Calu3 (cell line): ENCODE measurements at regions not wholly inside any gene's neighbourhood (a gene's known extent, or its start where the extent isn't known, plus 50 kb on each side); places are given as distances from the start of the nearest gene placed in this dataset.

Experiments
- BruUV-seq: library from RNA; stranded (reverse); fragments of 400-500 nt; replicated peaks from 2 replicates; lab custom pipeline; 2021; lab: Mats Ljungman, UMichigan
- CTCF ChIA-PET: fragments of 300-600 bp; sonication (Branson Sonifier 250); formaldehyde crosslinking; loops from one replicate; lab custom pipeline; 2022; ENCODE audit warnings: antibody characterized with exemption; lab: Charles Lee
- DNase-seq: peaks from one replicate; pipeline ENCODE4 v3.0.0; 2022
- H3K27ac Mint-ChIP-seq: one replicate; pipeline ENCODE4 v1.8.0; 2022; ENCODE audit warnings: mixed read lengths; ENCODE audit not compliant: unreplicated experiment
- H3K27me3 Mint-ChIP-seq: one replicate; pipeline ENCODE4 v1.8.0; 2022; ENCODE audit warnings: mixed read lengths; ENCODE audit not compliant: unreplicated experiment
- H3K36me3 Mint-ChIP-seq: one replicate; pipeline ENCODE4 v1.8.0; 2022; ENCODE audit warnings: mild to moderate bottlenecking, moderate library complexity, mixed read lengths; ENCODE audit not compliant: insufficient read depth, unreplicated experiment
- H3K4me1 Mint-ChIP-seq: one replicate; pipeline ENCODE4 v1.8.0; 2022; ENCODE audit warnings: mild to moderate bottlenecking, low read depth, mixed read lengths; ENCODE audit not compliant: unreplicated experiment
- H3K4me3 Mint-ChIP-seq: one replicate; pipeline ENCODE4 v1.8.0; 2022; ENCODE audit warnings: mild to moderate bottlenecking, low read depth, moderate library complexity, mixed read lengths; ENCODE audit not compliant: unreplicated experiment
- H3K9me3 Mint-ChIP-seq: one replicate; pipeline ENCODE4 v1.8.0; 2022; ENCODE audit warnings: low read depth, mixed read lengths; ENCODE audit not compliant: unreplicated experiment
- intact Hi-C: fragments of 100-400 bp; cut with micrococcal nuclease; formaldehyde crosslinking; loops from one replicate; pipeline ENCODE4 v1.10.0; 2022; ENCODE audit not compliant: unreplicated experiment
- TF ChIP-seq, protein P1 (sequence below): fragments of 200-600 bp; IDR thresholded peaks from one replicate; pipeline ENCODE4 v1.8.0; 2022; ENCODE audit warnings: antibody characterized with exemption; ENCODE audit not compliant: unreplicated experiment

DNA sequence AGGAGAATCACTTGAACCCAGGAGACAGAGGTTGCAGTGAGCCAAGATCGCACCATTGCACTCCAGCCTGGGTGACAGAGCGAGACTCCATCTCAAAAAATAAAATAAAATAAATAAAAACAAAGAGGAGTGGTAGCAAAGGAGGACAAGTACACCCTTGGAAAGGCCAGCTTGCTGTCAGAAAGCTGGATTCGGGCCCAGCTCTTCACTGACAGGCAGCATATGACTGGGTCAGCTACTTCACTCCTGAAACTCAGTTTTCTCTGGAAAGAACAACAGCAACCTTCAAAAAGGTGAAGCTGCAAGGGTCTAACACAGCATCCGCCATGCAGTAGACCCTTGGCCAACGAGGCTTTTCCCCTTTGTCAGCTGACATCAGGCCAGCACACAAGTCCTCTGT is 156.0 kb upstream of the TIAM1 start:
- DNase-seq, result no peak
- Mint-ChIP-seq H3K36me3 (no peaks in the 10 kb centered on the region), H3K9me3 (no peaks in the 10 kb centered on the region), H3K27me3 (no peaks in the 10 kb centered on the region), H3K27ac (no peak overlapping the region), H3K4me3 (no peak overlapping the region), H3K4me1 (peaks cover 8% of the 10 kb centered on the region)
- intact Hi-C loops, result loop anchor here (10.0 kb wide), 1 partner anchor 145 kb away; no protein-coding TSS in a partner anchor
- CTCF ChIA-PET, result no interaction called here
- no TSS peak for BruUV-seq
- TF ChIP-seq, protein P1, sequence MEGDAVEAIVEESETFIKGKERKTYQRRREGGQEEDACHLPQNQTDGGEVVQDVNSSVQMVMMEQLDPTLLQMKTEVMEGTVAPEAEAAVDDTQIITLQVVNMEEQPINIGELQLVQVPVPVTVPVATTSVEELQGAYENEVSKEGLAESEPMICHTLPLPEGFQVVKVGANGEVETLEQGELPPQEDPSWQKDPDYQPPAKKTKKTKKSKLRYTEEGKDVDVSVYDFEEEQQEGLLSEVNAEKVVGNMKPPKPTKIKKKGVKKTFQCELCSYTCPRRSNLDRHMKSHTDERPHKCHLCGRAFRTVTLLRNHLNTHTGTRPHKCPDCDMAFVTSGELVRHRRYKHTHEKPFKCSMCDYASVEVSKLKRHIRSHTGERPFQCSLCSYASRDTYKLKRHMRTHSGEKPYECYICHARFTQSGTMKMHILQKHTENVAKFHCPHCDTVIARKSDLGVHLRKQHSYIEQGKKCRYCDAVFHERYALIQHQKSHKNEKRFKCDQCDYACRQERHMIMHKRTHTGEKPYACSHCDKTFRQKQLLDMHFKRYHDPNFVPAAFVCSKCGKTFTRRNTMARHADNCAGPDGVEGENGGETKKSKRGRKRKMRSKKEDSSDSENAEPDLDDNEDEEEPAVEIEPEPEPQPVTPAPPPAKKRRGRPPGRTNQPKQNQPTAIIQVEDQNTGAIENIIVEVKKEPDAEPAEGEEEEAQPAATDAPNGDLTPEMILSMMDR, result no peak

GRCh38 chr21:31498985-31499384 is 154.9 kb upstream of the TIAM1 start:
- intact Hi-C loops, result no loop called here
- no peaks in the 10 kb centered on the region for H3K9me3 Mint-ChIP-seq
- H3K36me3 Mint-ChIP-seq, result no peaks in the 10 kb centered on the region
- CTCF ChIA-PET, result no interaction called here
- H3K4me3 Mint-ChIP-seq, result no peak overlapping the region
- no peak for DNase-seq
- no TSS peak for BruUV-seq
- TF ChIP-seq, protein P1, result no peak
- H3K4me1 Mint-ChIP-seq, result peaks cover 8% of the 10 kb centered on the region
- H3K27me3 Mint-ChIP-seq, result no peaks in the 10 kb centered on the region
- H3K27ac Mint-ChIP-seq, result no peak overlapping the region

DNA sequence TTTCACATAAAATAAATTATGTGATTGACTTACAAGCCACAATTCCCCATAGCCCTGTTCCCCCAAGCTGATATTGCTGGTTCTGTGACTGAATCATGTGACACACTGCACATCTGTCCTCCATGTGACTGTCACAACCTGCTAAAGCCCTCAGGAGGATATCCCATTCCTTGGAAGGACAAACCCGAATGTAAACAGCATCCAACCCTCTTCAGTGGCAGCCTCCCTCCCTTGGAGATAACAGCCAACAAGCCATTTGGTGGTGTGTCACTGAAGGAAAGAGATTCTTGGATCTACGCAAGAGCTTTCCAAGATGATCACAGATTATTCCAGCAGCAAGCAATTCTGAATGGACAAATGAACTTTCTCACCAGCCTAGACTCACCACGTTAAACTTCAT is 153.9 kb upstream of the TIAM1 start:
- no peaks in the 10 kb centered on the region for H3K36me3 Mint-ChIP-seq
- H3K27ac Mint-ChIP-seq, result no peak overlapping the region
- TF ChIP-seq, protein P1, result no peak
- H3K9me3 Mint-ChIP-seq, result no peaks in the 10 kb centered on the region
- CTCF ChIA-PET, result no interaction called here
- no TSS peak for BruUV-seq
- H3K4me1 Mint-ChIP-seq, result peaks cover 8% of the 10 kb centered on the region
- intact Hi-C loops, result no loop called here
- no peak for DNase-seq
- no peak overlapping the region for H3K4me3 Mint-ChIP-seq
- H3K27me3 Mint-ChIP-seq, result no peaks in the 10 kb centered on the region

GRCh38 chr21:31493350-31493880 is 149.4 kb upstream of the TIAM1 start:
- Mint-ChIP-seq H3K4me1 (no peaks in the 10 kb centered on the region), H3K36me3 (no peaks in the 10 kb centered on the region), H3K4me3 (no peak overlapping the region), H3K27me3 (no peaks in the 10 kb centered on the region), H3K27ac (no peak overlapping the region), H3K9me3 (no peaks in the 10 kb centered on the region)
- intact Hi-C loops, result no loop called here
- no peak for DNase-seq
- CTCF ChIA-PET, result no interaction called here
- TF ChIP-seq, protein P1, result no peak
- no TSS peak for BruUV-seq
